ENCODE measurements at regions not wholly inside any gene's neighbourhood (a gene's known extent, or its start where the extent isn't known, plus 50 kb on each side); places are given as distances from the start of the nearest gene placed in this dataset.

GRCh38 chr20:19129306-19129705 is 83.1 kb upstream of the SLC24A3 start:
- FAIRE-seq (no peak), DNase-seq (ENCODE audit: low read depth in 1 of 2, low spot score in 2 of 2) (no peak)
- Histone ChIP-seq H3K23me2 (ENCODE audit: low read depth, low read length) (no peaks in the 10 kb centered on the region), H3K27ac (ENCODE audit: low read depth, low read length) (no peak overlapping the region), H3K18ac (ENCODE audit: extremely low read depth, low read length) (no peak overlapping the region), H3K9ac (replicated peaks in 1 of 4; ENCODE audit: extremely low read depth in 1 of 4, low read depth in 3 of 4, low read length in 3 of 4) (no peak overlapping the region), H2BK120ac (replicated peaks; ENCODE audit: low read depth, low read length) (no peak overlapping the region), H3K23ac (ENCODE audit: insufficient read length) (no peak overlapping the region), H2AK5ac (ENCODE audit: low read depth, low read length) (no peak overlapping the region), H3K4ac (replicated peaks; ENCODE audit: insufficient read length, low read depth, low read length) (no peak overlapping the region), H3K14ac (ENCODE audit: insufficient read length) (no peak overlapping the region), H3K56ac (replicated peaks; ENCODE audit: insufficient read length, low read depth, low read length) (no peak overlapping the region), H2BK20ac (ENCODE audit: low read length) (no peak overlapping the region), H4K20me1 (replicated peaks in 1 of 2; ENCODE audit: control insufficient read depth in 1 of 2, insufficient read depth in 2 of 2, low read length in 2 of 2) (no peaks in the 10 kb centered on the region), H3K36me3 (ENCODE audit: control insufficient read depth in 2 of 4, insufficient read depth in 4 of 4, low read length in 3 of 4) (no peaks in the 10 kb centered on the region), H3K4me2 (ENCODE audit: insufficient read depth in 1 of 2, low read depth in 2 of 2, low read length in 2 of 2) (no peak overlapping the region), H3K4me3 (ENCODE audit: extremely low read depth in 1 of 4, insufficient read depth in 2 of 4, low read depth in 3 of 4, low read length in 4 of 4) (no peak overlapping the region), H2BK12ac (ENCODE audit: low read depth, low read length) (no peak overlapping the region), H3K27me3 (replicated peaks in 1 of 4; ENCODE audit: control insufficient read depth in 3 of 4, extremely low read depth in 1 of 4, insufficient read depth in 3 of 4, low read length in 3 of 4) (no peaks in the 10 kb centered on the region), H4K5ac (ENCODE audit: insufficient read length, low read depth, low read length) (no peak overlapping the region), H4K91ac (replicated peaks; ENCODE audit: insufficient read length, low read length) (no peak overlapping the region), H2BK15ac (ENCODE audit: low read length) (no peak overlapping the region), H3K9me3 (ENCODE audit: insufficient read depth in 2 of 2, low read depth in 1 of 2, low read length in 1 of 2) (no peaks in the 10 kb centered on the region), H2BK5ac (ENCODE audit: low read depth, low read length) (no peak overlapping the region), H3K79me1 (ENCODE audit: low read depth, low read length) (no peaks in the 10 kb centered on the region), H3K79me2 (ENCODE audit: control insufficient read depth in 1 of 2, insufficient read depth in 2 of 2, low read length in 2 of 2) (no peaks in the 10 kb centered on the region), H4K8ac (ENCODE audit: extremely low read depth, insufficient read depth, low read length) (no peak overlapping the region), H2AFZ (ENCODE audit: low read length) (no peak overlapping the region), H3K4me1 (replicated peaks in 1 of 4; ENCODE audit: control insufficient read depth in 3 of 4, insufficient read depth in 4 of 4, low read length in 3 of 4) (no peaks in the 10 kb centered on the region)
- POLR2A ChIA-PET (ENCODE audit: partially characterized antibody): no interaction called here
- WGBS, 2 experiments (ENCODE audit: extremely low coverage in 1 of 2, insufficient coverage in 1 of 2, insufficient read length in 1 of 2, insufficient replicate concordance in 2 of 2, low coverage in 1 of 2, low lambda C conversion rate in 2 of 2, missing lambda C conversion rate in 1 of 2): 92% methylated on average over 1 of the region's 1 CpG; no CpG with 5 or more reads in 1 of the 2 experiments
- TF ChIP-seq CBX8 (IDR thresholded peaks at IDR 0.05; ENCODE audit: borderline replicate concordance, low read depth, low read length) (no peak), SUZ12 (IDR thresholded peaks at IDR 0.05; ENCODE audit: low read length) (no peak), TBP (IDR thresholded peaks at IDR 0.05; ENCODE audit: low read depth, low read length) (no peak), SP1 (IDR thresholded peaks at IDR 0.05; ENCODE audit: low read depth, low read length) (no peak), TCF12 (IDR thresholded peaks at IDR 0.05; ENCODE audit: low read depth, low read length) (no peak), POLR2AphosphoS5 (IDR thresholded peaks at IDR 0.05; ENCODE audit: low read depth, low read length) (no peak), CEBPB (IDR thresholded peaks at IDR 0.05; ENCODE audit: low read depth, low read length) (no peak), SRF (IDR thresholded peaks at IDR 0.05; ENCODE audit: low read depth, low read length) (no peak), BACH1 (IDR thresholded peaks at IDR 0.05; ENCODE audit: low read length) (no peak), ATF2 (IDR thresholded peaks at IDR 0.05; ENCODE audit: low read length) (no peak), GTF2F1 (IDR thresholded peaks at IDR 0.05; ENCODE audit: borderline replicate concordance, low read depth, low read length) (no peak), KDM5A (IDR thresholded peaks at IDR 0.05; ENCODE audit: low read length) (no peak)
- TF ChIP-seq, protein P1, sequence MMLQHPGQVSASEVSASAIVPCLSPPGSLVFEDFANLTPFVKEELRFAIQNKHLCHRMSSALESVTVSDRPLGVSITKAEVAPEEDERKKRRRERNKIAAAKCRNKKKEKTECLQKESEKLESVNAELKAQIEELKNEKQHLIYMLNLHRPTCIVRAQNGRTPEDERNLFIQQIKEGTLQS (IDR thresholded peaks at IDR 0.05; ENCODE audit: insufficient read depth, low read depth, low read length): no peak
- CTCF ChIA-PET (ENCODE audit: partially characterized antibody): no interaction called here

Data from H1 (cell line).